HepG2 (cell line): ENCODE measurements at regions not wholly inside any gene's neighbourhood (a gene's known extent, or its start where the extent isn't known, plus 50 kb on each side); places are given as distances from the start of the nearest gene placed in this dataset.

Source experiments
- ATAC-seq: fragments of 200-7000 bp; cut with Tn5 transposase; 3 replicates; pipeline ENCODE4 v1.9.1; 2020; ENCODE audit warnings: mild to moderate bottlenecking, moderate library complexity
- BruUV-seq: library from RNA; stranded (reverse); fragments of 400-500 nt; replicated peaks from 2 replicates; lab custom pipeline; 2021; lab: Mats Ljungman, UMichigan
- CTCF ChIA-PET: fragments of 300-600 bp; formaldehyde crosslinking; extraction: SDS; loops from one replicate; lab custom pipeline; 2021; ENCODE audit warnings: low total read pairs, inconsistent platforms, low intra/inter-chr PET ratio; lab: Yijun Ruan, JAX
- POLR2A ChIA-PET: fragments of 350-600 bp; sonication (Branson Sonifier 250); formaldehyde crosslinking; loops from one replicate; lab custom pipeline; 2020; ENCODE audit warnings: antibody characterized with exemption, inconsistent platforms; lab: Yijun Ruan, JAX
- DNase-seq: peaks from one replicate; pipeline ENCODE4 v3.0.0-alpha.2; 2015; ENCODE audit warnings: low spot score
- FAIRE-seq: peaks from 3 replicates; lab custom pipeline; 2011; peaks lifted over from hg19 to GRCh38; lab: Jason Lieb, UNC
- H2AFZ ChIP-seq: one replicate; pipeline ENCODE4 v1.6.1; 2011; ENCODE audit warnings: low read length, inconsistent platforms
- H3K27ac ChIP-seq: fragments of 300-600 bp; 3 replicates; pipeline ENCODE4 v1.8.0; 2011; ENCODE audit warnings: mixed run types, mild to moderate bottlenecking, mixed read lengths, low read length, inconsistent platforms; ENCODE audit not compliant: insufficient read depth; ENCODE audit errors: extremely low read length
- H3K27me3 ChIP-seq, 2 experiments: fragments of 200-600 bp in 1 of 2; 2 replicates in 1 of 2; 3 replicates in 1 of 2; pipeline versions ENCODE4 v1.6.0 to v1.8.0; 2011; ENCODE audit warnings: low read length in 2 of 2, mild to moderate bottlenecking in 2 of 2, moderate library complexity in 2 of 2, inconsistent platforms in 1 of 2; ENCODE audit not compliant: insufficient read depth in 2 of 2, control insufficient read depth in 1 of 2
- H3K36me3 ChIP-seq, 2 experiments: fragments of 200-600 bp in 1 of 2; replicated peaks in 1 of 2; 2 replicates in 1 of 2; 3 replicates in 1 of 2; pipeline versions ENCODE4 v1.5.1 to v1.8.0; 2011; ENCODE audit warnings: low read length in 2 of 2, inconsistent platforms in 1 of 2; ENCODE audit not compliant: insufficient read depth in 2 of 2, control insufficient read depth in 1 of 2
- H3K4me1 ChIP-seq: 2 replicates; pipeline ENCODE4 v1.5.1; 2012; ENCODE audit warnings: low read length, inconsistent platforms; ENCODE audit not compliant: insufficient read depth
- H3K4me2 ChIP-seq: 2 replicates; pipeline ENCODE4 v1.6.0; 2011; ENCODE audit warnings: low read depth, low read length, inconsistent platforms
- H3K4me3 ChIP-seq, 3 experiments: fragments of 200-600 bp in 1 of 3; sonication (generic), shearing (Covaris generic) in 1 of 3; replicated peaks in 1 of 3; 2 replicates each; pipeline ENCODE4 v1.5.1; 2011 to 2016; ENCODE audit warnings: low read length in 3 of 3, inconsistent platforms in 2 of 3, low read depth in 2 of 3, mild to moderate bottlenecking in 2 of 3, control low read depth in 1 of 3, mixed read lengths in 1 of 3; ENCODE audit not compliant: insufficient read depth in 1 of 3
- H3K79me2 ChIP-seq: one replicate; pipeline ENCODE4 v1.6.1; 2011; ENCODE audit warnings: low read length, inconsistent platforms; ENCODE audit not compliant: insufficient read depth
- H3K9ac ChIP-seq: 2 replicates; pipeline ENCODE4 v1.6.0; 2011; ENCODE audit warnings: mild to moderate bottlenecking, low read depth, low read length, inconsistent platforms; ENCODE audit not compliant: insufficient read depth
- H3K9me3 ChIP-seq: 2 replicates; pipeline ENCODE4 v1.5.1; 2012; ENCODE audit warnings: mild to moderate bottlenecking, low read length
- H4K20me1 ChIP-seq: 2 replicates; pipeline ENCODE4 v1.6.0; 2011; ENCODE audit warnings: inconsistent platforms, mild to moderate bottlenecking, low read length, moderate library complexity; ENCODE audit not compliant: insufficient read depth
- CCDC6 ChIP-seq: sonication (generic); formaldehyde crosslinking; IDR thresholded peaks from 2 replicates; pipeline ENCODE4 v1.8.1; 2022; ENCODE audit warnings: mild to moderate bottlenecking, missing genetic modification reagents, moderate library complexity
- KDM3A ChIP-seq: IDR thresholded peaks from 2 replicates; pipeline ENCODE4 v1.6.1; 2018; ENCODE audit warnings: low read depth, missing compliant biosample characterization
- NCOA1 ChIP-seq: sonication (generic); formaldehyde crosslinking; IDR thresholded peaks from 2 replicates; pipeline ENCODE4 v1.9.0; 2021; ENCODE audit warnings: missing genetic modification reagents
- NR2F2 ChIP-seq: IDR thresholded peaks from 2 replicates; pipeline ENCODE4 v1.6.1; 2012; ENCODE audit warnings: low read depth, inconsistent platforms, borderline replicate concordance
- POGZ ChIP-seq: sonication (generic); formaldehyde crosslinking; IDR thresholded peaks from 2 replicates; pipeline ENCODE4 v1.4.0; 2020; ENCODE audit warnings: mild to moderate bottlenecking, missing genetic modification reagents
- SRSF9 ChIP-seq: fragments of 200-400 bp; formaldehyde crosslinking; IDR thresholded peaks from 2 replicates; pipeline ENCODE4 v1.6.1; 2018; ENCODE audit warnings: borderline replicate concordance, mild to moderate bottlenecking, low read depth, low read length; ENCODE audit not compliant: insufficient read depth, poor library complexity, severe bottlenecking
- TEF ChIP-seq: sonication (generic); formaldehyde crosslinking; IDR thresholded peaks from 2 replicates; pipeline ENCODE4 v1.5.0; 2020; ENCODE audit warnings: missing genetic modification reagents
- ZNF253 ChIP-seq: sonication (generic); formaldehyde crosslinking; IDR thresholded peaks from 2 replicates; pipeline ENCODE4 v1.8.0; 2022; ENCODE audit warnings: mild to moderate bottlenecking, missing genetic modification reagents, borderline replicate concordance
- WGBS: methylation state at CpG from one replicate; pipeline ENCODE4 v1.1.6; 2017; ENCODE audit warnings: low lambda C conversion rate; 5-methylcytosine and 5-hydroxymethylcytosine counted together
- in situ Hi-C: cut with HindIII; loops from 2 replicates; pipeline ENCODE4 v1.10.0; 2017; ENCODE audit warnings: low pct_unique_long_range_greater_than_20kb; ENCODE audit not compliant: extremely low pct_ligation_motif_present
- intact Hi-C: fragments of 100-400 bp; cut with micrococcal nuclease; formaldehyde crosslinking; loops from one replicate; pipeline ENCODE4 v1.10.0; 2022; ENCODE audit not compliant: unreplicated experiment

DNA sequence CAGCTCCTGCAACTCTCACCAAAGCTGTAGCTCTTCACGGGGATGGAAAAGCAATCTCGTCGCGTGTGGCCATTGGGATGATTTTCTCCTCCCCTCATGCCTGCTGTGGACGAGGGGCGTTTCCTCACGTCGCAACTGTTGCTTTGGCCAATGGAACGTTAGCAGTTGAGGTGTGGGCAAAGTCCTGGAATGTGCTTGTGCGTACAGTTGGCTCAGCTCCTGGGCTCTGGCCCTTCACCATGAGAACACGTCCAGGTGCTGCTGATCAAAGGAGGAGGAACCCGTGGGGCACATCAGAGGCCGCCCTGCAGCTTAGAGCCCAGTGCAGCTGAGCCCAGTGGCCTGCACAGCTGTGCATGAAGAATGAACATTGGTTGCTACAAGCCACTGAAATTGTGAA lies 186.1 kb downstream of the TJP1 start (continued):
- TF ChIP-seq POGZ (no peak), NCOA1 (CRISPR knock-in tag) (no peak), NR2F2 (no peak)

- no peak overlapping the region for H3K27ac ChIP-seq
- WGBS: 57% methylated on average over 7 of the region's 9 CpGs
- H3K4me2 ChIP-seq: peak overlapping the region; percentile 50
- DNase-seq (no peak), FAIRE-seq (no peak), ATAC-seq (no peak)
- intact Hi-C loops (no loop called here), in situ Hi-C loops (no loop called here)
- TF ChIP-seq TEF (no peak), ZNF253 (no peak), SRSF9 (no peak), CCDC6 (CRISPR knock-in tag) (no peak), KDM3A (CRISPR knock-in tag) (no peak)
- POLR2A ChIA-PET: no interaction called here
- H3K36me3 ChIP-seq: no peaks in the 10 kb centered on the region
- no peak overlapping the region for H2AFZ ChIP-seq
- BruUV-seq: no TSS peak
- H3K79me2 ChIP-seq: no peaks in the 10 kb centered on the region
- no peak overlapping the region; a peak in 1 of 6 replicates for H3K4me3 ChIP-seq
- no peaks in the 10 kb centered on the region for H3K9me3 ChIP-seq
- CTCF ChIA-PET: no interaction called here
- H3K27me3 ChIP-seq: peaks cover 0 to 21% of the 10 kb centered on the region in 2 experiments; a peak in 2 of 5 replicates
- H4K20me1 ChIP-seq: no peaks in the 10 kb centered on the region
- H3K4me1 ChIP-seq: peaks cover 17% of the 10 kb centered on the region
- no peak overlapping the region for H3K9ac ChIP-seq
Observed at GRCh38 chr15:29635513-29636098, 186.7 kb downstream of the TJP1 start.
